Sigmoid colon (tissue), 3 donors: ENCODE measurements at regions not wholly inside any gene's neighbourhood (a gene's known extent, or its start where the extent isn't known, plus 50 kb on each side); places are given as distances from the start of the nearest gene placed in this dataset.

Experiments
- POLR2A ChIP-seq, 2 donors: fragments of 450-650 bp; IDR thresholded peaks; one replicate each; pipeline ENCODE4 v1.6.1; 2016; ENCODE audit warnings: antibody characterized with exemption in 2 of 2, mild to moderate bottlenecking in 2 of 2, moderate library complexity in 2 of 2
- TF ChIP-seq, protein P1 (sequence below), 4 experiments: fragments of 450-650 bp in 3 of 4; fragments of 200-600 bp in 1 of 4; IDR thresholded peaks; one replicate each; pipeline ENCODE4 v1.5.1; 2016 to 2019; ENCODE audit warnings: antibody characterized with exemption in 4 of 4, mild to moderate bottlenecking in 3 of 4, moderate library complexity in 2 of 4

DNA sequence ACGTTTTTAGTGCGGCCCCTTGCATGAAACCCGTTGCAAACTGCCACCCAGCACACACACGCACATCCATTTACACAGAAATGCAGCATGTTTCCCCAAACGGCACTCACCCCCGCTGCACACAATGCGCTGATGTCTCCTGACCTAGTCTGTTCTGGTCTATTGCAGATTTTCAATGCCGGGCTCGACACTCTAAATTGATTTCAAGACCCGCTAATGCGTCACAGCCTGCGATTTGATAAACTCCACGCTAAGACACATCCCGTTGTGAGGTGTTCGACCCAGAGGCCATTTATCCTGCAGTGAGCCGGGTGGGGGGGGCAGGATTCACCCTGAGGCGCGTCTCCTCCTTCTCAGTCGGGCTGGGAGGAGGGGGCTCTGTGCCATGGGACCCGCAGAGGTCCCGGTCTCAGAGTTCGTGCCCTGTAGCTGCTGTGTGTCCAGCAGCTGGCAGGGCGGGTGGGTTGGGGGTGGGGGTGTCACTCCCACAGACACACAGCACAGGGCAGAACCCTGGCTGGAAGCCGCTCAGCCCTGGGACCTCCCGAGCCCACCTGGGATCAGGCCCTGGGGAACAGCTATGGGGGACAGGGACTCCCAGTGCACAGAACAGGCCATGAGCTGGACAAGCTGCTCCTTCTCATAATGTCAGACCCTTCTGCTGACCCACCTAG lies 367.9 kb downstream of the PREX1 start:
- TF ChIP-seq, protein P1, sequence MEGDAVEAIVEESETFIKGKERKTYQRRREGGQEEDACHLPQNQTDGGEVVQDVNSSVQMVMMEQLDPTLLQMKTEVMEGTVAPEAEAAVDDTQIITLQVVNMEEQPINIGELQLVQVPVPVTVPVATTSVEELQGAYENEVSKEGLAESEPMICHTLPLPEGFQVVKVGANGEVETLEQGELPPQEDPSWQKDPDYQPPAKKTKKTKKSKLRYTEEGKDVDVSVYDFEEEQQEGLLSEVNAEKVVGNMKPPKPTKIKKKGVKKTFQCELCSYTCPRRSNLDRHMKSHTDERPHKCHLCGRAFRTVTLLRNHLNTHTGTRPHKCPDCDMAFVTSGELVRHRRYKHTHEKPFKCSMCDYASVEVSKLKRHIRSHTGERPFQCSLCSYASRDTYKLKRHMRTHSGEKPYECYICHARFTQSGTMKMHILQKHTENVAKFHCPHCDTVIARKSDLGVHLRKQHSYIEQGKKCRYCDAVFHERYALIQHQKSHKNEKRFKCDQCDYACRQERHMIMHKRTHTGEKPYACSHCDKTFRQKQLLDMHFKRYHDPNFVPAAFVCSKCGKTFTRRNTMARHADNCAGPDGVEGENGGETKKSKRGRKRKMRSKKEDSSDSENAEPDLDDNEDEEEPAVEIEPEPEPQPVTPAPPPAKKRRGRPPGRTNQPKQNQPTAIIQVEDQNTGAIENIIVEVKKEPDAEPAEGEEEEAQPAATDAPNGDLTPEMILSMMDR (IDR thresholded peaks at IDR 0.05), result no peak
- no peak for TF ChIP-seq POLR2A (IDR thresholded peaks at IDR 0.05)
